Hematopoietic multipotent progenitor cell treated with erythropoietin and hydrocortisone succinate and interleukin-3 and kit ligand, for 17 days (in vitro differentiated cells): ENCODE measurements at regions not wholly inside any gene's neighbourhood (a gene's known extent, or its start where the extent isn't known, plus 50 kb on each side); places are given as distances from the start of the nearest gene placed in this dataset.
"Not testable (repeated sequence)": the region's sequence is repeated elsewhere in the genome, so short reads cannot be mapped to it uniquely, and the experiment has no call there.

Experiments
- DNase-seq: peaks from one replicate; pipeline ENCODE4 v3.0.0-alpha.2; 2015; ENCODE audit warnings: low spot score

GRCh38 chr9:32886021-32886420 is 102.7 kb downstream of the TMEM215 start:
- no peak for DNase-seq

- DNase-seq: not testable (repeated sequence)
These were observed 106.9 kb downstream of the APTX start for GRCh38 chr9:32894485-32894884.

GRCh38 chr9:32899181-32899580 is 102.2 kb downstream of the APTX start:
- DNase-seq: no peak

GRCh38 chr9:32899761-32900160 is 101.7 kb downstream of the APTX start:
- DNase-seq: no peak

GRCh38 chr9:32906213-32906612 is 95.2 kb downstream of the APTX start:
- no peak for DNase-seq

- DNase-seq: no peak
These were observed 85.6 kb downstream of the APTX start for GRCh38 chr9:32915802-32916201.

- DNase-seq: no peak
These were observed 82.8 kb downstream of the APTX start for GRCh38 chr9:32918628-32919027.
